ENCODE measurements at regions not wholly inside any gene's neighbourhood (a gene's known extent, or its start where the extent isn't known, plus 50 kb on each side); places are given as distances from the start of the nearest gene placed in this dataset.

DNA sequence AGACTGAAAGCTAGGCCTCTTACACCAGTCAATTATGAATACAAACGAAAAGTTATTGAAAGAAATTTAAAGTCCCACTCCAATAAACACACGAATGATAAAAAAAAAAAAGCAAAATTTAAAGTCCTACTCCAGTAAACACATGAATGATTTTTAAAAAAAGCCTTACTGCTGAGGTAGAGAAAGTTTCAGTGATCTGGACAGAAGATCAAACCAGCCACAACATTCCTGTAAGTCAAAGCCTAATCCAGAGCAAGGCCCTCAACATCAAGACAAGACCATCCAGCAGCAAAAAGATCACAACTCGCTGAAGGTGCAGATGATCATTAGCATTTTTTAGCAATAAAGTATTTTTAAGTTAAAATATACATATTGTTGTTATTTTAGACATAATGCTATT, 95.6 kb upstream of the LIPC start:
- no peak for TF ChIP-seq GATA2 (IDR thresholded peaks at IDR 0.05; ENCODE audit: low read depth, low read length)
- no peak for TF ChIP-seq GATA3 (IDR thresholded peaks at IDR 0.05; ENCODE audit: low read depth, low read length)

GRCh38 chr15:58340176-58340575, 91.6 kb upstream of the LIPC start:
- TF ChIP-seq GATA3 (IDR thresholded peaks at IDR 0.05; ENCODE audit: low read depth, low read length) = no peak
- TF ChIP-seq GATA2 (IDR thresholded peaks at IDR 0.05; ENCODE audit: low read depth, low read length) = no peak

GRCh38 chr15:58342508-58342907, 89.3 kb upstream of the LIPC start:
- TF ChIP-seq GATA2 (IDR thresholded peaks at IDR 0.05; ENCODE audit: low read depth, low read length) (no peak), GATA3 (IDR thresholded peaks at IDR 0.05; ENCODE audit: low read depth, low read length) (no peak)

DNA sequence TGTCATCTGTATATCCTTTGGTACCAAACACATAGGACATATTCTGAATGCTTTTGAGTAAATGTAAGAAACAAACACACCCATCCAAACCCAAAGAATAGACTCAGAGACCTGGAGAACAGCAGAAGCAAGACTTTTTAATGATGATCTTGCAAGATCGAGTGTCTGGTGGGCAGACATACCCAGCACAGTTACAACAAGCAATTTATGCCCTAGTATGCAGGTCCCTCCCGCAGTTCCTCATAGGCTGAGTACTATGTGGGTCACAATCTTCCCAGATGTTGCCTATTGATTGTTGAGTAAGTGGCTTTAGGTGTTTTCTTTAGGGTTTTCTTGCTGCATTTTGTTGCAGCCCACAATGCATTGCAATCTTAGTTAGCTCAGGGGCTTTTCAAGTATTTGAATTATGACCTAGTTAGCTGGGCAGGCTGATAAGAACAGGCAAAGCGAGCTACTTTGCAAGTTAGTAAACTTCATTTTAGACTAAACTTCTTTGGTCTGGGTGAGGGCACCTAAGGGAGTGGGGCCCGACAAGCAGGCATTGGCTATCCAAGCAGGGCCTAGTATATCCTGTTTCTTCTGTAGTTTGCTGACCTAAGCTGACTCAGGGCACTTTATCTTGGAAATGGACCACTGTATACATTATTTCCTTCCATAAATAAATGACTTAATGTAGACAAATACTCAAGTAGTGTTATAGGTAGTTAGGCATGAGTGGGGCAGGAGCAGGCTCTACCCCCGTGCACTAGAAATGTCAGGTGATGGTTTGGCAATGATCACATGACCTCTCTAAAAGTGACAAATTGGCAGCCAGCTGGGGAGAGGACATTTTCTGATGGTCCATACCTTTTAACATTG, 87.3 kb upstream of the LIPC start:
- TF ChIP-seq GATA2 (IDR thresholded peaks at IDR 0.05; ENCODE audit: low read depth, low read length) (no peak), GATA3 (IDR thresholded peaks at IDR 0.05; ENCODE audit: low read depth, low read length) (no peak)

GRCh38 chr15:58346361-58346760, 85.4 kb upstream of the LIPC start:
- no peak for TF ChIP-seq GATA2 (IDR thresholded peaks at IDR 0.05; ENCODE audit: low read depth, low read length)
- no peak for TF ChIP-seq GATA3 (IDR thresholded peaks at IDR 0.05; ENCODE audit: low read depth, low read length)

- TF ChIP-seq GATA2 (IDR thresholded peaks at IDR 0.05; ENCODE audit: low read depth, low read length) = no peak
- TF ChIP-seq GATA3 (IDR thresholded peaks at IDR 0.05; ENCODE audit: low read depth, low read length) = no peak
These were observed 83.5 kb upstream of the LIPC start for GRCh38 chr15:58348095-58348812.

GRCh38 chr15:58352026-58352929, 79.5 kb upstream of the LIPC start:
- TF ChIP-seq GATA2 (IDR thresholded peaks at IDR 0.05; ENCODE audit: low read depth, low read length) = no peak
- TF ChIP-seq GATA3 (IDR thresholded peaks at IDR 0.05; ENCODE audit: low read depth, low read length) = no peak

GRCh38 chr15:58355382-58355971, 76.3 kb upstream of the LIPC start:
- TF ChIP-seq GATA3 (IDR thresholded peaks at IDR 0.05; ENCODE audit: low read depth, low read length) (no peak), GATA2 (IDR thresholded peaks at IDR 0.05; ENCODE audit: low read depth, low read length) (no peak)

- no peak for TF ChIP-seq GATA2 (IDR thresholded peaks at IDR 0.05; ENCODE audit: low read depth, low read length)
- TF ChIP-seq GATA3 (IDR thresholded peaks at IDR 0.05; ENCODE audit: low read depth, low read length) = no peak
These were observed 75.8 kb upstream of the LIPC start for GRCh38 chr15:58355973-58356372.

DNA sequence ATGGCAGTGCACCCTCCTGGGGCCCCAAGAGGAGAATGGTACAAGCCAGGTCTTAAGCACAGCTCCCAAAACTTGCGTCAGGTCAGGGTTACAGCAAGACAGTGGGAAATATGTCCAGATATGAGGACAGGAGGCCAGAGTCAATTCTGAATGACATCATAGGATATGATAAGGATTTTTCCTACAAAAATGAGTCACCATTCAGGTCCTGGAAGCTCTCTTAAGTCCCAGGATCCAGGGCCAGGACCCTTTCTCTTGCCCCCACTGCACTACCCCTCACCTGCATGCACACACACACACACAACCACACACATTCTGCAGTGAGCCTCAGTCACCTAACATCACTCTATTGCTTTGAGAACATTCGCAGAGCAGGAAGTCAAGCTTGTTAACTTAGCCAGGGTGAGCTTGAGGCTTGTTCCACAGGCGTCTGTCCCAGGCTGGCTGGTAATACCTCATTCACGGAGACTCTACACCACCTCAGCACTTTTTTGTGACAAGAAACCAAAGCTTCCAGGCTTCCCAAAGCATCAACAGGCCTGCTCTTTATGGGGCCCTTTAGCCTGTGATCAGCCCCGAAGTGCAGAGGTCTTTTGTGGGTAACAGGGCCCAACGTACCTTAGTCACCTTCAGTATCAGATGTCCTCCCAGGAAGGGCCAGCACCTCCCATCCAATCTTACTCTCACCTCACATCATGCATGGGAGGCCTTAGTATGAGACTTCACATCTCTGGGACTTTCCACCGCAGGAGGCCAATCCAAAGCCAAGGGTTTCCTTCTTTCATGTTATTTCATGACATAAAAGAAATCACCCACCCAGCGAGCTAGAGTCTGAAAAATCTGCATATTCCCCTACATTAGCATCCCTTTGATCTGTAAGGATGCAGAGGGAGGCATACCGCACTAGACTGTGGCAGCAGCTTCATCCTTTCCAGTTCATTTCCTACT, 74.0 kb upstream of the LIPC start:
- TF ChIP-seq GATA2 (IDR thresholded peaks at IDR 0.05; ENCODE audit: low read depth, low read length) (no peak), GATA3 (IDR thresholded peaks at IDR 0.05; ENCODE audit: low read depth, low read length) (no peak)

DNA sequence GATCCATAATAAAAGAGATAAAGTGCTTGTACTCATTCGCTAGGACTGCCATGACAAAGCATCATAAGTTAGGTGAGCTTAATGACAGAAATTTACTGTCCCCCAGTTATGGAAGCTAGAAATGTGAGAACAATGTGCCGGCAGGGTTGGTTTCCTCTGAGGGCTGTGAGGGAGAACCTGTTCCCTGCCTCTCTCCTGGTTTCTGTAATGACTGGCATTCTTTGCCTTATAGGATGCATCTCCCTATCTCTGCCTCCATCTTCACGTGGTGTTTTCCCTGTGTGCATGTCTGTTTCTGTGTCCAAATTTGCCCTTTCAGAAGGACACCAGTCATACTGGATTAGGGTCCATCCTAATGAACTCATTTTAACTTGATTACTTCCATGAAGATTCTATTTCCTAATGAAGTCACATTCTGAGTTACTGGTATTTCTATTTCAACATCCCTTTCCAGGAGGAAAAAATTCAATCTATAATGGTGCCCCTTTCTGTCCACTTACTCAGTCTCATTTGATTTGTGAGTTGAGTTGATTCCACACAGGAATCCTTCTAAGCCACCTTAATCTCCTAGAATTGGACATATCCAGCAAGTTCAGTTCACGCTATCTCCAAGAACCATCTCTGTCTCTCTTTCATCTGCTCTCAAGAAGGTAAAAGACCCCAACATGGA, 71.2 kb upstream of the LIPC start:
- TF ChIP-seq GATA3 (IDR thresholded peaks at IDR 0.05; ENCODE audit: low read depth, low read length) (no peak), GATA2 (IDR thresholded peaks at IDR 0.05; ENCODE audit: low read depth, low read length) (peak; percentile 44)

DNA sequence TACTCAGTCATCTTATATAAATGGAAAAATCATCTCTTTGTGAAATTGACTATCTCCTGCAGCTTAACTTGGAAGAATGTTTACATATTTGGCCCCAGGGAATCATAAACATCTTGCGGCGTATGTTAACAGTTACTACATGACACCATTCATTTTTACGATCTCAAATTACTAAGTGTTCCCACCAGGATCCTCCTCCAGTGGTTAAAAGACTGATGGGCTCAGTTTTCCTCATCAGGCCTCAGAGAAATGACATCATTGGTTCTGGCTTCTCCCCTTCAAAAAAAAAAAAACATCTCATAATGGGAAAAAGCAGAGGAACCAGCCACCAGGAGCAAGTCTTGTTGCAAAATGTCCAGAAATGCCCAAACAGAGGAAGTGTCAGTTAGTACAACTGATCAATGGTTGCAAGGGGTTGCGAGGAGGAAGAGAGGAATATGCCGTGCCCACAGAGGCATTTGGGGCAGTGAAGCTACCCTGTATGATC, 70.5 kb upstream of the LIPC start:
- no peak for TF ChIP-seq GATA3 (IDR thresholded peaks at IDR 0.05; ENCODE audit: low read depth, low read length)
- TF ChIP-seq GATA2 (IDR thresholded peaks at IDR 0.05; ENCODE audit: low read depth, low read length) = no peak
